ENCODE measurements at regions not wholly inside any gene's neighbourhood (a gene's known extent, or its start where the extent isn't known, plus 50 kb on each side); places are given as distances from the start of the nearest gene placed in this dataset.
"Not testable (repeated sequence)": the region's sequence is repeated elsewhere in the genome, so short reads cannot be mapped to it uniquely, and the experiment has no call there.

DNA sequence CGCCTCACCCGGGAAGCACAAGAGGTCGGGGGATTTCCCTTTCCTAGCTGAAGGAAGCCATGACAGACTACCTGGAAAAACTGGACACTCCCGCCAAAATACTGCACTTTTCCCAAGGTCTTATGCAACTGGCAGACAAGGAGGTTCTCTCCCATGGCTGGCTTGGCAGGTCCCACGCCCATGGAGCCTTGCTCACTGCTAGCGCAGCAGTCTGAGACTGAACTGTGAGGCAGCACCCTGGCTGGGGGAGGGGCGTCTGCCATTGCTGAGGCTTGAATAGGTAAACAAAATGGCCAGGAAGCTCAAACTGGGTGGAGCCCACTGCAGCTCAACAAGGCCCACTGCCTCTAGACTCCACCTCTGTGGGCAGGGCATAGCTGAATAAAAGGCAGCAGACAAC lies 92.1 kb downstream of the C4BPA start:
- H3K27me3 ChIP-seq (ENCODE audit: control insufficient read depth, insufficient read depth, low read length); H3K9me3 ChIP-seq (ENCODE audit: control insufficient read depth, insufficient read depth, low read length); H3K9ac ChIP-seq (ENCODE audit: low read depth, low read length); in situ Hi-C loops (cut with MboI; ENCODE audit: low sequenced_read_pairs); H3K4me3 ChIP-seq (ENCODE audit: insufficient read depth, low read depth, low read length); H2AFZ ChIP-seq (replicated peaks; ENCODE audit: low read length, poor library complexity); H4K20me1 ChIP-seq (ENCODE audit: insufficient read depth, low read length); ATAC-seq (ENCODE audit: low read depth); H4K5ac ChIP-seq (ENCODE audit: low read depth, low read length); H3K36me3 ChIP-seq (ENCODE audit: control insufficient read depth, insufficient read depth, low read length); H3K4ac ChIP-seq (ENCODE audit: low read depth, low read length); H3K14ac ChIP-seq (replicated peaks; ENCODE audit: low read depth, low read length); H2BK20ac ChIP-seq (ENCODE audit: low read depth, low read length); H2AK5ac ChIP-seq (ENCODE audit: low read depth, low read length); dilution Hi-C loops (cut with HindIII; ENCODE audit: low sequenced_read_pairs, unreplicated experiment); H3K27ac ChIP-seq (ENCODE audit: insufficient read depth, low read length); H4K91ac ChIP-seq (ENCODE audit: insufficient read depth, low read depth, low read length); H3K9me1 ChIP-seq (ENCODE audit: insufficient read depth, low read length); H2BK120ac ChIP-seq (ENCODE audit: low read depth, low read length); H2BK15ac ChIP-seq (ENCODE audit: low read depth, low read length); H3K4me2 ChIP-seq (ENCODE audit: low read depth, low read length); POLR2A ChIA-PET (ENCODE audit: unreplicated experiment); intact Hi-C loops (cut with micrococcal nuclease); H3K18ac ChIP-seq (ENCODE audit: low read depth, low read length); H3K4me1 ChIP-seq (ENCODE audit: control insufficient read depth, insufficient read depth, low read length); DNase-seq; H2BK5ac ChIP-seq (ENCODE audit: low read depth, low read length, poor library complexity, severe bottlenecking); H4K8ac ChIP-seq (ENCODE audit: low read depth in 2 of 2, low read length in 2 of 2); H3K56ac ChIP-seq (ENCODE audit: extremely low read depth, insufficient read depth, low read length); BruUV-seq (replicated peaks); H3K79me1 ChIP-seq (ENCODE audit: low read depth in 1 of 2, low read length in 2 of 2); H2AK9ac ChIP-seq (replicated peaks; ENCODE audit: low read depth, low read length, poor library complexity); CTCF ChIA-PET; H3K23ac ChIP-seq (ENCODE audit: low read depth, low read length): not testable (repeated sequence)
- 80% methylated on average over 2 of the region's 7 CpGs; no CpG with 5 or more reads in 1 of the 2 experiments for WGBS, 2 experiments (ENCODE audit: extremely low coverage in 2 of 2, insufficient read length in 1 of 2)

- POLR2A ChIA-PET (ENCODE audit: unreplicated experiment); BruUV-seq (replicated peaks); H3K27me3 ChIP-seq (ENCODE audit: control insufficient read depth, insufficient read depth, low read length); H3K23ac ChIP-seq (ENCODE audit: low read depth, low read length); H2BK15ac ChIP-seq (ENCODE audit: low read depth, low read length); H2BK120ac ChIP-seq (ENCODE audit: low read depth, low read length); H4K5ac ChIP-seq (ENCODE audit: low read depth, low read length); intact Hi-C loops (cut with micrococcal nuclease); H3K9ac ChIP-seq (ENCODE audit: low read depth, low read length); H2AK9ac ChIP-seq (replicated peaks; ENCODE audit: low read depth, low read length, poor library complexity); DNase-seq; H3K18ac ChIP-seq (ENCODE audit: low read depth, low read length); H2BK20ac ChIP-seq (ENCODE audit: low read depth, low read length); CTCF ChIA-PET; dilution Hi-C loops (cut with HindIII; ENCODE audit: low sequenced_read_pairs, unreplicated experiment); H3K9me1 ChIP-seq (ENCODE audit: insufficient read depth, low read length); H3K4ac ChIP-seq (ENCODE audit: low read depth, low read length); H2BK5ac ChIP-seq (ENCODE audit: low read depth, low read length, poor library complexity, severe bottlenecking); H3K4me3 ChIP-seq (ENCODE audit: insufficient read depth, low read depth, low read length); H3K4me1 ChIP-seq (ENCODE audit: control insufficient read depth, insufficient read depth, low read length); H3K4me2 ChIP-seq (ENCODE audit: low read depth, low read length); H4K20me1 ChIP-seq (ENCODE audit: insufficient read depth, low read length); H3K14ac ChIP-seq (replicated peaks; ENCODE audit: low read depth, low read length); ATAC-seq (ENCODE audit: low read depth); H2AFZ ChIP-seq (replicated peaks; ENCODE audit: low read length, poor library complexity); H2AK5ac ChIP-seq (ENCODE audit: low read depth, low read length); H3K9me3 ChIP-seq (ENCODE audit: control insufficient read depth, insufficient read depth, low read length); in situ Hi-C loops (cut with MboI; ENCODE audit: low sequenced_read_pairs); H3K36me3 ChIP-seq (ENCODE audit: control insufficient read depth, insufficient read depth, low read length); H3K56ac ChIP-seq (ENCODE audit: extremely low read depth, insufficient read depth, low read length); H3K27ac ChIP-seq (ENCODE audit: insufficient read depth, low read length); H4K91ac ChIP-seq (ENCODE audit: insufficient read depth, low read depth, low read length); H4K8ac ChIP-seq (ENCODE audit: low read depth in 2 of 2, low read length in 2 of 2); H3K79me1 ChIP-seq (ENCODE audit: low read depth in 1 of 2, low read length in 2 of 2): not testable (repeated sequence)
- WGBS, 2 experiments (ENCODE audit: extremely low coverage in 2 of 2, insufficient read length in 1 of 2): no CpG with 5 or more reads among the region's 3 CpGs
Observed at GRCh38 chr1:207201534-207201933, 97.5 kb downstream of the C4BPA start.
